ENCODE measurements at regions not wholly inside any gene's neighbourhood (a gene's known extent, or its start where the extent isn't known, plus 50 kb on each side); places are given as distances from the start of the nearest gene placed in this dataset.

DNA sequence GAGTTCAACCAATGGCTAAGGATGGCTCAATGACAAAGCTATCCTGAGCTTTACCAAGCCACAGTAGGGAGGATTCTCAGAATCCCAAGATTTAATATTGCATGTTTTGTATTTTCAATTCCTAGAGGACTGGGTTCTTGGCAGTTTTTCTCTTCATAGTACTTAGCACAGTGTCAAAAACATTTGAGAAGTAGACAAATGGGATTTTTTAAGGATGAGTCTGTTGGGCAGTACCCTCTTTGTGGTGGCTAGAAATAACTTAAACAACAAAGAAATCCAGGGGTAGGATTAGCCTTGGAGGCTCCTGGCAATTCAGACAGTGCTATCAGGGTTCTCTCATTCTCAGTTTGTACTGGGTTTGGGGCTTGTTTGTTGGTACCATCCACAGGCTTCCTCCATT, 212.8 kb upstream of the RORA start:
- Histone ChIP-seq H3K27me3 (replicated peaks in 1 of 2; ENCODE audit: control insufficient read depth in 2 of 2, insufficient read depth in 2 of 2, low read length in 1 of 2) (no peaks in the 10 kb centered on the region; a peak in 1 of 4 replicates), H4K20me1 (ENCODE audit: control insufficient read depth, insufficient read depth) (no peaks in the 10 kb centered on the region), H3K27ac (ENCODE audit: control insufficient read depth, insufficient read depth) (no peak overlapping the region), H3K9me3 (replicated peaks; ENCODE audit: control insufficient read depth, insufficient read depth, low read length) (no peaks in the 10 kb centered on the region), H2AFZ (ENCODE audit: control insufficient read depth, low read depth, low read length) (no peak overlapping the region), H3K79me2 (ENCODE audit: control insufficient read depth, insufficient read depth, low read length) (no peaks in the 10 kb centered on the region), H3K4me1 (ENCODE audit: control insufficient read depth, insufficient read depth, low read length) (no peaks in the 10 kb centered on the region; the same call in 1 of the 2 replicates), H3K4me3 (no peak overlapping the region), H3K9ac (ENCODE audit: control insufficient read depth, insufficient read depth, low read length) (no peak overlapping the region), H3K36me3 (ENCODE audit: control insufficient read depth in 2 of 2, insufficient read depth in 2 of 2, low read length in 1 of 2) (no peaks in the 10 kb centered on the region), H3K4me2 (ENCODE audit: control insufficient read depth, insufficient read depth) (no peak overlapping the region)
- intact Hi-C loops (cut with micrococcal nuclease; ENCODE audit: unreplicated experiment) (no loop called here), in situ Hi-C loops (cut with MboI) (no loop called here)
- CTCF ChIA-PET = no interaction called here
- FAIRE-seq (no peak), ATAC-seq (no peak), DNase-seq (ENCODE audit: low read depth, low spot score) (no peak)
- SMC1A ChIA-PET (ENCODE audit: uncharacterized antibody, unreplicated experiment) = no interaction called here
- RAD21 ChIA-PET (ENCODE audit: unreplicated experiment) = no interaction called here
- POLR2A ChIA-PET = no interaction called here
- TF ChIP-seq SMAD5 (IDR thresholded peaks at IDR 0.05; ENCODE audit: low read depth) (no peak), CBX5 (IDR thresholded peaks at IDR 0.05; ENCODE audit: low read depth) (no peak), CHD2 (IDR thresholded peaks at IDR 0.05; ENCODE audit: borderline replicate concordance, low read depth, low read length) (no peak)
- TF ChIP-seq, protein P1, sequence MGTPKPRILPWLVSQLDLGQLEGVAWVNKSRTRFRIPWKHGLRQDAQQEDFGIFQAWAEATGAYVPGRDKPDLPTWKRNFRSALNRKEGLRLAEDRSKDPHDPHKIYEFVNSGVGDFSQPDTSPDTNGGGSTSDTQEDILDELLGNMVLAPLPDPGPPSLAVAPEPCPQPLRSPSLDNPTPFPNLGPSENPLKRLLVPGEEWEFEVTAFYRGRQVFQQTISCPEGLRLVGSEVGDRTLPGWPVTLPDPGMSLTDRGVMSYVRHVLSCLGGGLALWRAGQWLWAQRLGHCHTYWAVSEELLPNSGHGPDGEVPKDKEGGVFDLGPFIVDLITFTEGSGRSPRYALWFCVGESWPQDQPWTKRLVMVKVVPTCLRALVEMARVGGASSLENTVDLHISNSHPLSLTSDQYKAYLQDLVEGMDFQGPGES (IDR thresholded peaks at IDR 0.05) = no peak
- TF ChIP-seq, protein P2, sequence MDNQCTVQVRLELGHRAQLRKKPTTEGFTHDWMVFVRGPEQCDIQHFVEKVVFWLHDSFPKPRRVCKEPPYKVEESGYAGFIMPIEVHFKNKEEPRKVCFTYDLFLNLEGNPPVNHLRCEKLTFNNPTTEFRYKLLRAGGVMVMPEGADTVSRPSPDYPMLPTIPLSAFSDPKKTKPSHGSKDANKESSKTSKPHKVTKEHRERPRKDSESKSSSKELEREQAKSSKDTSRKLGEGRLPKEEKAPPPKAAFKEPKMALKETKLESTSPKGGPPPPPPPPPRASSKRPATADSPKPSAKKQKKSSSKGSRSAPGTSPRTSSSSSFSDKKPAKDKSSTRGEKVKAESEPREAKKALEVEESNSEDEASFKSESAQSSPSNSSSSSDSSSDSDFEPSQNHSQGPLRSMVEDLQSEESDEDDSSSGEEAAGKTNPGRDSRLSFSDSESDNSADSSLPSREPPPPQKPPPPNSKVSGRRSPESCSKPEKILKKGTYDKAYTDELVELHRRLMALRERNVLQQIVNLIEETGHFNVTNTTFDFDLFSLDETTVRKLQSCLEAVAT (IDR thresholded peaks at IDR 0.05) = no peak
- BruUV-seq (replicated peaks) = no TSS peak

DNA sequence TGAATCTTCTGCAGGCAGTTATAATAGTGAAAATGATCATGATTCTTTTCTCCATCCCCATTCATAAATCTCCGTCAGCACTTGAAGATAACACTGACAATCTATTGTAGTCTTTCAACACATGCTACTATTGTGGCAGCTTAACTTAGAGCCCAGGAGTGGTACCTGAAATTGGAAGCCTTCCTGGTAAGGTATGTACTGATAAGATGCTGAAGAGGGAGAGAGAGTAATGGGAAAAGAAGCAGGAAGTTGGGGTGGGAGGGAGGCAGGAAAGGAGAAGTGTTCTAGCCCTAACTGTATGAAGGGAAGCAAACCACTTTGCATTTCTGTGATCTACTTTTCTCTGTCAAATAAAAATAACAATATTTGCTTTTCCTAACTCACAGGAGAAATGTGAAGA, 197.4 kb upstream of the RORA start:
- no peaks in the 10 kb centered on the region for H4K20me1 ChIP-seq (ENCODE audit: control insufficient read depth, insufficient read depth)
- in situ Hi-C loops (cut with MboI) (no loop called here), intact Hi-C loops (cut with micrococcal nuclease; ENCODE audit: unreplicated experiment) (no loop called here)
- SMC1A ChIA-PET (ENCODE audit: uncharacterized antibody, unreplicated experiment) = no interaction called here
- H3K4me1 ChIP-seq (ENCODE audit: control insufficient read depth, insufficient read depth, low read length) = no peaks in the 10 kb centered on the region
- no peaks in the 10 kb centered on the region for H3K79me2 ChIP-seq (ENCODE audit: control insufficient read depth, insufficient read depth, low read length)
- H3K4me2 ChIP-seq (ENCODE audit: control insufficient read depth, insufficient read depth) = no peak overlapping the region
- 0% methylated on average over 1 of the region's 1 CpG for WGBS (ENCODE audit: insufficient coverage, insufficient replicate concordance, low lambda C conversion rate, missing lambda C conversion rate)
- RAD21 ChIA-PET (ENCODE audit: unreplicated experiment) = no interaction called here
- no peak overlapping the region for H3K4me3 ChIP-seq
- no TSS peak for BruUV-seq (replicated peaks)
- H3K27me3 ChIP-seq (replicated peaks in 1 of 2; ENCODE audit: control insufficient read depth in 2 of 2, insufficient read depth in 2 of 2, low read length in 1 of 2) = no peaks in the 10 kb centered on the region
- no peak for FAIRE-seq
- no peak overlapping the region for H2AFZ ChIP-seq (ENCODE audit: control insufficient read depth, low read depth, low read length)
- POLR2A ChIA-PET = no interaction called here
- H3K36me3 ChIP-seq (ENCODE audit: control insufficient read depth in 2 of 2, insufficient read depth in 2 of 2, low read length in 1 of 2) = no peaks in the 10 kb centered on the region
- CTCF ChIA-PET = no interaction called here
- DNase-seq (ENCODE audit: low read depth, low spot score) = no peak
- H3K27ac ChIP-seq (ENCODE audit: control insufficient read depth, insufficient read depth) = no peak overlapping the region
- no peak overlapping the region for H3K9ac ChIP-seq (ENCODE audit: control insufficient read depth, insufficient read depth, low read length)
- ATAC-seq = no peak
- H3K9me3 ChIP-seq (replicated peaks; ENCODE audit: control insufficient read depth, insufficient read depth, low read length) = no peaks in the 10 kb centered on the region
- no peak for TF ChIP-seq JUNB (IDR thresholded peaks at IDR 0.05)
- no peak for TF ChIP-seq CBFB (IDR thresholded peaks at IDR 0.05; ENCODE audit: low read depth)
- TF ChIP-seq ZNF622 (IDR thresholded peaks at IDR 0.05) = no peak
- TF ChIP-seq CHD2 (IDR thresholded peaks at IDR 0.05; ENCODE audit: borderline replicate concordance, low read depth, low read length) = no peak
- TF ChIP-seq FOXK2 (IDR thresholded peaks at IDR 0.05) = no peak
- no peak for TF ChIP-seq NR2C2 (IDR thresholded peaks at IDR 0.05; ENCODE audit: borderline replicate concordance, control insufficient read depth, insufficient read length, low read depth)
- TF ChIP-seq, protein P3, sequence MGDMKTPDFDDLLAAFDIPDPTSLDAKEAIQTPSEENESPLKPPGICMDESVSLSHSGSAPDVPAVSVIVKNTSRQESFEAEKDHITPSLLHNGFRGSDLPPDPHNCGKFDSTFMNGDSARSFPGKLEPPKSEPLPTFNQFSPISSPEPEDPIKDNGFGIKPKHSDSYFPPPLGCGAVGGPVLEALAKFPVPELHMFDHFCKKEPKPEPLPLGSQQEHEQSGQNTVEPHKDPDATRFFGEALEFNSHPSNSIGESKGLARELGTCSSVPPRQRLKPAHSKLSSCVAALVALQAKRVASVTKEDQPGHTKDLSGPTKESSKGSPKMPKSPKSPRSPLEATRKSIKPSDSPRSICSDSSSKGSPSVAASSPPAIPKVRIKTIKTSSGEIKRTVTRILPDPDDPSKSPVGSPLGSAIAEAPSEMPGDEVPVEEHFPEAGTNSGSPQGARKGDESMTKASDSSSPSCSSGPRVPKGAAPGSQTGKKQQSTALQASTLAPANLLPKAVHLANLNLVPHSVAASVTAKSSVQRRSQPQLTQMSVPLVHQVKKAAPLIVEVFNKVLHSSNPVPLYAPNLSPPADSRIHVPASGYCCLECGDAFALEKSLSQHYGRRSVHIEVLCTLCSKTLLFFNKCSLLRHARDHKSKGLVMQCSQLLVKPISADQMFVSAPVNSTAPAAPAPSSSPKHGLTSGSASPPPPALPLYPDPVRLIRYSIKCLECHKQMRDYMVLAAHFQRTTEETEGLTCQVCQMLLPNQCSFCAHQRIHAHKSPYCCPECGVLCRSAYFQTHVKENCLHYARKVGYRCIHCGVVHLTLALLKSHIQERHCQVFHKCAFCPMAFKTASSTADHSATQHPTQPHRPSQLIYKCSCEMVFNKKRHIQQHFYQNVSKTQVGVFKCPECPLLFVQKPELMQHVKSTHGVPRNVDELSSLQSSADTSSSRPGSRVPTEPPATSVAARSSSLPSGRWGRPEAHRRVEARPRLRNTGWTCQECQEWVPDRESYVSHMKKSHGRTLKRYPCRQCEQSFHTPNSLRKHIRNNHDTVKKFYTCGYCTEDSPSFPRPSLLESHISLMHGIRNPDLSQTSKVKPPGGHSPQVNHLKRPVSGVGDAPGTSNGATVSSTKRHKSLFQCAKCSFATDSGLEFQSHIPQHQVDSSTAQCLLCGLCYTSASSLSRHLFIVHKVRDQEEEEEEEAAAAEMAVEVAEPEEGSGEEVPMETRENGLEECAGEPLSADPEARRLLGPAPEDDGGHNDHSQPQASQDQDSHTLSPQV (IDR thresholded peaks at IDR 0.05) = no peak
- no peak for TF ChIP-seq NFYA (IDR thresholded peaks at IDR 0.05; ENCODE audit: borderline replicate concordance, low read depth, low read length)
- no peak for TF ChIP-seq MTA3 (IDR thresholded peaks at IDR 0.05; ENCODE audit: borderline replicate concordance, low read length)
- TF ChIP-seq CBX3 (IDR thresholded peaks at IDR 0.05; ENCODE audit: borderline replicate concordance, low read depth) = no peak
